ENCODE measurements at regions not wholly inside any gene's neighbourhood (a gene's known extent, or its start where the extent isn't known, plus 50 kb on each side); places are given as distances from the start of the nearest gene placed in this dataset.
"Not testable (repeated sequence)": the region's sequence is repeated elsewhere in the genome, so short reads cannot be mapped to it uniquely, and the experiment has no call there.

DNA sequence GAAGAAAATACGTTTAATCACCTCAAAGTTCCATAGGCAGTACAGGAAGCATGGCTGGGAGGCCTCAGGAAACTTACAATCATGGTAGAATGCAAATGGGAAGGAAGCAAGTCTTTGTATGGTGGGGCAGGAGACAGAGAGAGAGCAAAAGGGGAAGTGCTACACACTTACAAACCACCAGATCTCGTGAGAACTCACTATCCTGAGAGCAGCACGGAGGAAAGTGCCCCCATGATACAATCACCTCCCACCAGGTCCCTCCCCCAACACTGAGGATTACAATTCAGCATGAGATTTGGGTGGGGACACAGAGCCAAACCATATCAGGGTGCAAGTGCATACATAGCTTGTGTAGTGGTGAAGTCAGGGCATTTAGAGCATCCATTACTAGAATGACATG, 92.3 kb upstream of the ANKRD10 start:
- DNase-seq (ENCODE audit: extremely low read depth, low read depth), result no peak

DNA sequence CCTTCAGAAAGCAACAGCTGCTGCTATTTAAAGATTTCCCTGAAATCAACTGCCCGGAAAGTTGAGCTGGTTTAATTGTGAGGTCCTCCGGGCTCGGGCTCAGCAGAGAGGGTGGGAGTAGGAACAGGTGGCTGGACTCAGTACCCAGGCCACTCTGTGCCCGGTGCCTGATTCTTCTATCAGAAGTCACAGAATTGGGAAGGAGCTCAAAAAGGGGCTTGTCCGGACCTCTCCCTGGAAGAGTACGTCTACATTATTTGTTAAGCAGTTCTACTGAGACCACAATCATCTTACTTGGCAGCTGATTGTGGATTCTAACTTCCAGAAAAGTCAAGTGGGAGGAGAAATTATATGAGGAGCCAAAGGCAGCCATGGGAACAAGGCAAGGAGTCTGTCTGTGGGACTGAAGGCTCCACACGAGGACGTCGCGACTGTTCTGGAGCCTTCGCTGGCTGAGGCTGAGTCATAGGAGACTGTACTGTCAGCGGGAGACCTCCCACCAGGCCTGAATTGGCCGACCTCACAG, 91.7 kb upstream of the ANKRD10 start:
- DNase-seq (ENCODE audit: extremely low read depth, low read depth), result no peak

DNA sequence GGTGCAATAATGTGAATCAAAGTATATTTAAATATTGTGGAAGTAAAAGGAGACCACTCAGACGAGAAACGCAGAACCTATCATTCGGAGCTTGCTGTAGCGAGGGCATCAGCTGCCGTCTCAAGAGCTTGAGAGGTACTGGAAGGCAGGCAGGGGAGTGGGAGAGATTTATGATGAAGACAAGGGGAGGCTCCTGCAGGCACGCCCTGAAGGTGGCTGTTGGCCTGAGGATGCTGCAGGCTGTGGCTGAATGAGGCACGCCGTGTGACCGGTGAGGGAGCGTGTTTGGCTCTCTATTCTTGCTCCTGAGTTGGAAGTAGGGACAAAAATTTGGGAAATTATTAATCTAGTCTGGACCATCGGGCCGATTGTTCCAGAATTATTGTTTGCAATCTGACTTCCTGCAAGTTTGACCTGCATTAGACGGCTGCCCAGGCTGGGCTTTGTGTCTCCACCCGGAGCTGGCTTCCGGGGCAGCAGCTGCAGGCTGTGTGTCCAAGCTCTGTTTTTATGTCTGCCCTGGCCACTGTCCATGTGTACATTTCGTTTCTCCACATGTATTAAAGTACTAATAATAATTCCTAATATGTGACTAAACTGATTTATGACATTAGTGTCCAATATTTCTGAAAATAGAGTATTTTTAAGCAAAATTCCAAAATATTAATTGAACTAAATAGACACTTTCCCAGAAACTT, 91.1 kb upstream of the ANKRD10 start:
- DNase-seq (ENCODE audit: extremely low read depth, low read depth), result no peak

DNA sequence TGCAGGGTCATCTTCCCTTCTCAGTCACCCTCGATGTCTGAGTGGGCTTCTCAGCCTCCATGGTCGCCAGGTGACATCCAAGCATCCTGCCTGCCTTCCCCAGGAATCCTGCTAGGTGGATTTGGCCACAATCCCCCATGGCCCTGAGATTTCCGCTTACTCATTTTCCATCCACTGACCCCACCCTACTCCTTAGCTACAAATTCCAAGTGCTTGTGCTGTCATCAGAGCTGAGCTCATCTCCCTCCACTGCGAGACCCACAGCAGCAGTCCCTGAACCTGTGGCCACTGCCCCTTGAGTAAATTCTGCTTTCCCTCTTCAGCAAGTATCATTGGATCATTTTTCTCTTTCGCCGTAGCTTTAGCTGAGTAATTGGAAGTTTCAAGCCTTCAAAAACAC, 90.5 kb upstream of the ANKRD10 start:
- no peak for DNase-seq (ENCODE audit: extremely low read depth, low read depth)

DNA sequence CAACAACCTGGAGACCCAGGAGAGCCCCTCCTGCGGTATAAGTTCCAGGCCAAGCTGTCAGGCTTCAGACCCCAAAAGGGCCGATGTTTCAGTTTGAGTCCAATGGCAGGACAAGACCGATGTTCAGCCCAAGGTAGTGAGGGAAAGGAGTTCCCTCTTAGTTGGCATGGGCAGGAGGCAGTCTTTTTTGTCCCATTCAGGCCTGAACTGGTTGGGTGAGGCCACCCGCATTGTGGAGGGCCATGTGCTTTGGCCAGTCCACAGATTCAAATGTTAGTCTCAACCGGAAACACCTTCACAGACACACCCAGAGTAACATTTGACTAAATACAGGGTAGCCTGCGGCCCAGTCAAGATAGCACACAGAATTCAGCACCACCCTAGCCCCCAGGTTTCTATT, 89.6 kb upstream of the ANKRD10 start:
- no peak for DNase-seq (ENCODE audit: extremely low read depth, low read depth)

DNA sequence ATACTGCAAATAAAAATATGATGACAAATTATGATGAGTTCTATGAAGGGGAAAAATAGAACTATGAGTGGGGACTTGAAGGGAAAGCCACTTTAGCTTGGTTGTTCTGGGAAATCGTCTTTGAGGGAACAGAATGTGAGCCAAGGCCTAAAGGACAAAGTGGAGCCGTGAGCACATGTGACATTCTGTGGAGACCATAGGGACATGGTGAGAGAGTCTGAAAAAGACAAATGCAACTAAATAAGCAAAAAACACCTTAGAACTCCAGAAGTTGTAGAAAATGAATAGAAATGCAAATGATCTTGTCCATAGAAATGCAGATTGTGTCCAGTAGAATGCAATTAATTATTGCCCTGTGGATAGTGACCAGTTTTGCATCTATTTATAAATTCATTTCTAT, 86.8 kb upstream of the ANKRD10 start:
- DNase-seq (ENCODE audit: extremely low read depth, low read depth), result no peak

DNA sequence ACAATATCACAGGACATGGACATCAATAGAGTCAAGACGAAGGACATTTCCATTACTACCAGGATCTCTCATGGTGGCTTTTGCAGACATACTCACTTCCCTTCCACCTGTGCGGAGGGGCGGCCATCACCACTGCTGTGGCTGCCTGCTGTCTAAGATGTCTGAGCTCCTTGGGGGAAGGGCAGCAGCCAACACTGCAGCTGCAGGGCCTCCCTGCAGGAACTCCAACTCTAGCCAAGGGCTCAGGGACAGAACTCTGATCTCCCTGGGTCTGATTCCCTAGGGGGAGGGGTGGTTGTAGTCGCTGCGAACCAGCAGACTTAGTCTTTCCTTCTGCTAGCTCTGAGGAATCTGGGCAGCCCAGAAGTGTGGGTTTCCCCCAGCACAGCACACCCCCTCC, 78.9 kb upstream of the ANKRD10 start:
- DNase-seq (ENCODE audit: extremely low read depth, low read depth), result no peak

DNA sequence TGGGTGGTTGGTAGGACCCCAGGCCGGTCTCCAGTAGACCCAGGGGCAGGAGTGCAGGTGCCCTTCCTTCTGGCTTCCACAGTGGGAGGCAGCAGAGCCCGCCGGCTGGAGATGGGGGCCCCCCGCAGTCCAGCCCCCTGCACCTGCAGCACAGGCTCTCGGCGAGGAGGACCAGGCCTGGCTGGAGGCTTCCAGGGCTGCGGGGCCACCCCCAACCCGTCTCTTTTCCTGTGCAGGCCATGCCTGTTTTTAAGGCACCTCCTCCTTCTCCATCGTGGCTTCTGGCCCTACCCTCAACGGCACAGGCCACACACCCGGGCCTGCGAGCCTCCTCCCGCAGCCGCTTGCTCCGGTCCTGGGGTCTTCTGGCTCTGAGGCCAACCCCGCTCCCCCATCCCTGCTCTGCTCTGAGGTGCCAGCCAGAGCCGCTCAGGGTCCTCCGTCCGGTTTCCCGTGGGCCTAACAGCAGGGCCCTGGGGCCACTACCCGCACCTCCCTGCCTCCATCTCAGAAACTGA, 77.2 kb upstream of the ANKRD10 start:
- DNase-seq (ENCODE audit: extremely low read depth, low read depth), result no peak

DNA sequence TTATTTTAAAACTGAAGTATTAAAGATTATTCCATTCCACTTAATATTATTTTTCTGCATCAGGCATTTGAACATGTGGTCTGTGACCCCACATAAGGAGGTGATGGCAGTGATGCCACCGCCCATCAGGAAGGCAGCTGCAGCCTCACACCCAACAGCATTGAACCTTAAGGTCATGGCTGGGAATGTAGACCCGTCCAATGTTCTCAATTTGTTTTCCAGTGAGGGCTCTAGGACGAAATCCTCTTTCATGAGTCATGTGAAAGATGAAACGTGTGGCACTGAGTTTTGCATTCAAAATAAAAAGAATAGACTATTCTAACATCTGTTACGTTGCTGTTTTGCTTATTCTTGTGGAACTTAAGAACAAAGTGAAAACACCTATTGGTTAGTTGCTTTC, 74.5 kb upstream of the ANKRD10 start:
- no peak for DNase-seq (ENCODE audit: extremely low read depth, low read depth)

DNA sequence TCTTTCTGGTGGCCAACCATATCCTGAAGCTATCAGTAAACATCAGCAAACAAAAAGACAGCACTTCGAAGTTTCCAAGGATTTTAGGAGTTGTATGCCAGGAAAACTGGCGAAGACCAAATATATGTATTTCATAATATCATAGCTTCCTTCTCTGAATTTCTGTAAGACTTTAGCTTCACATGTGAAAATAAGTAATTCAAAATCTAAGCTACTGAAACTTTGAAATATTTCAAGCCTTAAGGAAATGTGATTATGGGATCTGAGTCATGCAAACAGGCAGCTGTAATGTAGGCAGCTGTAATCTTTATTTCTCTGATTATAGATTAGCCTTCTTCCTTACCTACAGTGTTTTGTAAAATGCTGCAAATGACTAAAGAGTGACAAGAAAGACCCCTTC, 70.7 kb upstream of the ANKRD10 start:
- DNase-seq (ENCODE audit: extremely low read depth, low read depth), result no peak

DNA sequence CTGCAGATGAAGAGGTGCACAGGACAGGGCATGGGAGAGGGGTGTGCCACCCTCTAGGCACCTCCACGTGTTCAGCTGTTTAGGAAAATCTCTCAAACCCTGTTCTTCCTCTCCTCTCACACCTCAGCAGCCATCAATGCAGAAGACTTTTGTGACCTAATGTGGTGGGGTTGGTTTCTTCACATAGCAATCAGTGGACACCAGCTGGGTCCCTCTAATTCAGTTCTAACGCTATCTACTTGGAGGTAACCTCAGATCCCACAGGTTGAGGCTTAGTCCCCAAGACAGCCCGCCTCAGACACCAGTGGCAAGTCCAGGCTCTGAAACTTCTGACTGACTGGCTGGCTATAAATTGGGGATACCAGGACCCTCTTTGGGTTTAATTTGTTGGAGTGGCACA, 69.9 kb upstream of the ANKRD10 start:
- no peak for DNase-seq (ENCODE audit: extremely low read depth, low read depth)

DNA sequence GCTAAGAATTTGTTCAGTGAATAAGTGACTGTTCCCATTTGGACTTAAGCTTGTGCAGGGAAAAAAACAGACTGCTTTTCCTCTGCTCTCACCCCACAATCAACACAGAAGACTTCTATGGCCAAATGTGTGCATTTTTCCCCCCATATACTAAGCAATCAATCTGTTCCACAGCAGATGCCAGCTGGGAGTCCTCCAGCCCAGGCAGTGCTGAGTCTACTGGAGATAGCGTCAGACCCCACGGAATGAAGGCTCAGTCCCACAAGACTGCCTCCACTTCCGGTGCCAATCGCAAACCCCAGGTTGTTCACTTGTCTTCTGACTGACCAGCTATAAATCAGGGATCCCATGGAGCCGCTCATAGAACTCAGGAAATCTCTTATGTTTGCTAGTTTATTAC, 69.5 kb upstream of the ANKRD10 start:
- no peak for DNase-seq (ENCODE audit: extremely low read depth, low read depth)

DNA sequence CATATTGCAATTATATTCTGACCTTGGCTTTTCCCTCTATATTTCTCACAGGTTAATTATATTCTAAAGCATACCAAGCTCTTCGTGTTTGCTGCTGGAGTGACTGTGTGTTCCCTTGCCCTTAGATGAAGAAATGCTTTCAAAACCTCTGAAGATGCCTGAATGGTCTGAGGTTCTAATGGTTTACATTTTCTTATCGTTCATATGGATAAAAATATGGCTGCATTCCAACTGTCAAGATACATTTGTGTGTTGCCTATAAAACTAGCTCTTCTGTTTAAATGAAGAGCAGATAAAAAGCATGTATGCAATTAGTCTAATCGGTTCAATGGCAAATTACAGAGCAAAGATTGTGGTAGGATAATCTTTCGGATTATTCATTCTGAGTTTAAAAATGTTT, 68.4 kb upstream of the ANKRD10 start:
- no peak for DNase-seq (ENCODE audit: extremely low read depth, low read depth)

DNA sequence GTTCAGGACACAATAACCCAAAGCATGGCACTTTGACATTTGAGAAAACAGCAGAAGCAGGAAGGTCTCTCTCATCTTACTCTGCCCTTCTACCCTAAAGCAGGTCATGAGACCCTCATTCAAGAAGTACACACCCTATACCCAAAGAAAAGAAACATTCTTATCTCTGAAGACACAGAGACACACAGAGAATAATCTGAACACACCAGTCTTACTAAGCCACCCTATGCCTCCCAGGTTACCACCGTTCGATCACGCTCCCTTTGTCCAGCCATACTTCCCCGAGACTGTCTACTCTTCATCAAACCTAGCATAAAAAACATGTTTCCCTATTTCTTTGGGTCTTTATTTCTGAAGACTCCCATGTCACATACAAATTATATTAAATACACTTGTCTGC, 66.5 kb upstream of the ANKRD10 start:
- no peak for DNase-seq (ENCODE audit: extremely low read depth, low read depth)

DNA sequence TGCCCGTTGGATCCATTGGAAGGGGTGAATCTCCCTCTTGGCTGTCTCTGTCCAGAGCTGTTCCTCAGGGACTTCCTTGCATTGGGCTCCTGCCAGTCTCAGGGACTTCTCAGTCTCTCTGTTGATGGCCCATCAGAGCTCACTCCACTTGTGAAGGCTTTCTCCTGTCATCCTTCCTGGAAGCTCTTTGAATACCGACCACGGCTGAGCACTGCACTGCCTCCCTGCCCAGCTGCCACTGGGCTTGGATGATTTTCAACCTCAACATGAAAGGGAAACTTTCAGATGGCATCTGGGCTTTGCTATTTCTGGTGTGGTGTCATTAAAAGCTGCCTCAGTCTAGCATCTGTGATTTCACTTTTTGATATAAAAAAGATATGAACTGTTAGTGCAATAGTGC, 66.1 kb upstream of the ANKRD10 start:
- DNase-seq (ENCODE audit: extremely low read depth, low read depth), result no peak

DNA sequence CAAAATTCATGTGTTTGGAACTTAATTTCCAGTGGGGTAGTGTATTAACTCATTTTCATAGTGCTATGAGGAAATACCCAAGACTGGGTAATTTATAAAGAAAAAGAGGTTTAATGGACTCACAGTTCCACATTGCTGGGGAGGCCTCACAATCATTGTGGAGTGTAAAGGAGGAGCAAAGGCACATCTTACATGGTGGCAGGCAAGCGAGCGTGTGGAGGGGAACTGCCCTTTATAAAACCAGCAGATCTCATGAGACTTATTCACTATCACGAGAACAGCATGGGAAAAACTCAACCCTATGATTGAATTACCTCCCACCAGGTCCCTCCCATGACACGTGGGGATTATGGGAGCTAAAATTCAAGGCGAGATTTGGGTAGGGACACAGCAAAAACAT, 64.3 kb upstream of the ANKRD10 start:
- DNase-seq (ENCODE audit: extremely low read depth, low read depth), result not testable (repeated sequence)

DNA sequence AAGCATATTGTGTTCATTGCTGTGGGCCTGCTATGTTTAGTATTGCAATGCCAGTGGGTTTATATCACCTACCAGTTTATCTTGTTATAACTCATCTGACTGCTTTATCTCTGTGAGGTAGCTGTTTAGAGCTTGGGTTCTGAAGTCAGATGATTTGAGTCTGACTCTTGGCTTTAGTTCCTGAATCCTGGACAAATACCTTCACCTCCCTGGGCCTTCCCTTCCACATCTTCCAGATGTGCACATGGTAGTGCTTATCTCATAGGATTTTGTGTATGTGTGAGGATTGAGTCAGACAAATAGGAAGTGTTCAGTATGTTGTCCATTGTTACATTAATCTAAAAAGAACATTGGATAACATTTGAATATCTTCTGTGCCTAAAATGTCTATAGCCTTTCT, 63.5 kb upstream of the ANKRD10 start:
- DNase-seq (ENCODE audit: extremely low read depth, low read depth), result no peak

DNA sequence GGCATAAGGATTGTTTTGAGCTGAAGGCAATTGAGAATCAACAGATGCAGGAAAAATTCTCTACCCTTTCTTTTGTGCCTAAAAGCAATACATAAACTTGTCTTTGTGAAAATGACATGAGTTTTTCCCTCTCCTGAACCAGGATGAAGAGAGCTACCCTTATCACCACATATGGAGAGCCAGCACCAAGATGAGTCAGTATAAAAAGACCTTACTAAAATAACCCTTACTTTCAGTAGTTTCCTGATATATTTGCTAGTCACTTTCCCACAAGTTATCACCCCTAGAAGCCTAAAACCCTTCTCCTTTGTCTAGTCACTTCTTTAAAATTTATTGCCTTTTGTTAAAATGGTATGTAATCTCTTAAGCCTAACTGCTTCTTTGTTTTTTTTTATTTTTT, 61.9 kb upstream of the ANKRD10 start:
- DNase-seq (ENCODE audit: extremely low read depth, low read depth), result no peak

DNA sequence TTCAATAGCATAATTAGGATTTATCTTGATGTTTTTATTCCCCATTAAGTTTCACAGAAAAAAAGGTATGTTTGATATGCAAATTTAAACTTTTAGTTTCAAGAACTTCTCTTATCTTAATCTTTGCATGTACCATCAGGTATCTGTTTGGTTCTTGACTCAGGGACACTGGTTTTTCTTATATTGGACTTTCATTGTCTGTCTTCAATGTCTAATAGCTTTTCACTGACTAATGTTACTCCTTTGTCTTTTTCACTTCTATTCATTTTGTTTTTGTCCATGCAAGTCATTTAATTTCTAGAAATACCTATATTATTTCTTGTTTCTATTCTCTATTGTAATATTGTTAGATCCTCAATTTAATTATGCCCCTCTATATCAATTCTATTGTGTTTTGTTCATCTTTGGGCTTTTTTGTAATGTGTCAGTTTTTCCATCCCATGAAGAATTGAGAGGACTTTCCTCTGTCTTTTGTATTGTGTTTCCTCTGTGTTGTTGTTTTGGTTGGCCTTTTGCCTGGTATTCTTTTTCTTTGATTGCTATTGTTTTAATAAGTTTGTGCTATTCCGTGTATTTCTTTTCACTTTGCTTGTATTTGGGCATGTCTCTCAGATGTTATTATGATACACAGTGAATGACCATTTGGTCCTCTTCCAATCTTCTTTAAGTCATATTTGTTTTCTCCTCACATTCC, 58.3 kb upstream of the ANKRD10 start:
- DNase-seq (ENCODE audit: extremely low read depth, low read depth), result no peak

DNA sequence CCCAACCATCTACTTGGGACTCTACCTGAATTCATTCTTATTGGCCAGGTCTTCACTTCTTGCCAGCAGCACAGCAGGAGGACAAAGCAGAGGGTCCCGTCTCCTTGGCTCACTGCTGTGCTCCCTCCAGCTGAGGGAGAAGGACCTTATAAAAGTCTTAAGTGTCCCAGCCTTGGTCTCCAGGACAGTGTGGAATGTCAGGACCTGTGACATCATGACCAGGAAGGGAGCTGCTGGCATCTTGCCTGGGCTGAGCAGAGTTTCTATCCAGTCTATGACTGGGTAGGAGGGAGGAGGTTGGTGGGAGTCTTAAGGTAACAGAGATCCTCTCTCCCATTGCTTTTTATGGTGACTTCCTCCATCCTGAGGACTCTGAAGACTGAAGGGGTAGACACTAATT, 56.6 kb upstream of the ANKRD10 start:
- no peak for DNase-seq (ENCODE audit: extremely low read depth, low read depth)

DNA sequence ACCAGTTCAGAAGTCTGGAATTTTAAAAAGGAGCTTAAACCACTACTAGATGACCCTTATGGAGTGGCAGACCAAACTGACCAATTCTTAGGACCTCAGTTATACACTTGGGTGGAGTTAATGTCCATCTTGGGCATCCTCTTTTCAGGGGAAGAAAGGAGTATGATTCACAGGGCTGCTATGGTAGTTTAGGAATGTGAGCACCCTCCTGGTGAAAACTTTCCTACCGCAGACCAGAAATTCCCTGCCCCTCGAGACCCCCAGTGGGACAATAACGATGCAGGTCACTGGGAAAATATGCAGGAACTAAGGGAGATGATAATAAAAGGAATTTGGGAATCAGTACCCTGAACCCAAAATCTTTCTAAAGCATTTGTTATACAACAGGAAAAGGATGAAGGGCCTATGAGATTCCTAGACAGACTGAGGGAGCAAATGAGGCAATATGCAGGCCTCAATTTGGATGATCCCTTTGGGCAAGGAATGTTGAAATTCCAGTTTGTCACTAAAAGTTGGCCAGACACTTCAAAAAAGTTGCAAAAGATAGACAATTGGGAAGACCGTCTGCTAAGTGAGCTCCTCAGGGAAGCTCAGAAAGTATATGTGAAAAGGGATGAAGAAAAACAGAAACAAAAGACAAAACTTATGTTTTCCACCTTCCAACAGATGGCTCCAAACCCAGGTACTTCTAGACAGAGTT, 52.4 kb upstream of the ANKRD10 start:
- DNase-seq (ENCODE audit: extremely low read depth, low read depth), result not testable (repeated sequence)

DNA sequence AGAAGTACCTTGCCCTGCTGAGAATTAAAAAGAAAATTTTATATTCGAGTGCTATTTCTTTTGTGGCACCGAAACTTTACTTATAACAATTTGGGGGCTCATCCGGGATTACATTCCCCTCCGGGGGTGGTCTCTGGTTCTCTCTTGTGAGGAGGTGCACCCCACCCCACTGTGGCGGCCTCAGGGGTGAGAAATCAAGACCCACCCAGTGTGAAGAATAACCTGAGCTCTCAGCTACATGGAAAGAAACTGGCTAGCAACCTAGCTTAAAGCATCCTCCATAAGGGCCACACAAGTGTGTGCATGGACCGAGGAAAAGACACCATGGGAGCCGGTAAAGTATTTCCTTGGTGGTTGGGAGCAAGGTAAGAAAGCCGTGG, 50.9 kb upstream of the ANKRD10 start:
- no peak for DNase-seq (ENCODE audit: extremely low read depth, low read depth)
